Kidney tubule cell (primary cell): ENCODE measurements at regions not wholly inside any gene's neighbourhood (a gene's known extent, or its start where the extent isn't known, plus 50 kb on each side); places are given as distances from the start of the nearest gene placed in this dataset.
A peak's percentile ranks its signal among the peaks of the same experiment; 100 is the strongest.

Source experiments
- DNase-seq: peaks from one replicate; pipeline ENCODE4 v3.0.0-alpha.2; 2018; ENCODE audit warnings: low spot score

GRCh38 chr14:45362505-45362904, 109.5 kb upstream of the MIS18BP1 start:
- DNase-seq, result no peak

GRCh38 chr14:45361727-45362126, 108.7 kb upstream of the MIS18BP1 start:
- no peak for DNase-seq

- DNase-seq, result peak; percentile 38
Observed at GRCh38 chr14:45359746-45360145, 106.7 kb upstream of the MIS18BP1 start.

GRCh38 chr14:45332360-45332988, 79.5 kb upstream of the MIS18BP1 start:
- DNase-seq, result no peak

GRCh38 chr14:45308745-45309397, 55.9 kb upstream of the MIS18BP1 start:
- DNase-seq, result no peak
